Natural killer cell (primary cell): ENCODE measurements at regions not wholly inside any gene's neighbourhood (a gene's known extent, or its start where the extent isn't known, plus 50 kb on each side); places are given as distances from the start of the nearest gene placed in this dataset.
"Not testable (repeated sequence)": the region's sequence is repeated elsewhere in the genome, so short reads cannot be mapped to it uniquely, and the experiment has no call there.

ENCODE experiments used
- ATAC-seq, 3 donors: fragments of 150-1000 bp in 2 of 3; fragments of 200-7000 bp in 1 of 3; cut with Tn5 transposase; 1 replicate in 1 of 3; 2 replicates in 2 of 3; pipeline ENCODE4 v1.10.0; 2021; ENCODE audit warnings: mild to moderate bottlenecking in 2 of 3, moderate library complexity in 2 of 3
- DNase-seq, 2 donors: peaks; one replicate each; pipeline versions ENCODE4 v3.0.0 to v3.0.0-alpha.2; 2013 to 2021; ENCODE audit warnings: mixed read lengths in 1 of 2
- H3K27ac ChIP-seq: one replicate; pipeline ENCODE4 v1.5.1; 2013; ENCODE audit warnings: mild to moderate bottlenecking, low read length
- H3K27me3 ChIP-seq: one replicate; pipeline ENCODE4 v1.6.1; 2013; ENCODE audit warnings: low read length; ENCODE audit not compliant: control insufficient read depth, insufficient read depth
- H3K36me3 ChIP-seq: one replicate; pipeline ENCODE4 v1.6.1; 2013; ENCODE audit warnings: low read length; ENCODE audit not compliant: control insufficient read depth, insufficient read depth
- H3K4me1 ChIP-seq: one replicate; pipeline ENCODE4 v1.6.1; 2013; ENCODE audit warnings: low read length; ENCODE audit not compliant: control insufficient read depth, insufficient read depth
- H3K4me3 ChIP-seq: one replicate; pipeline ENCODE4 v1.5.1; 2013; ENCODE audit warnings: low read length
- H3K9me3 ChIP-seq: one replicate; pipeline ENCODE4 v1.6.1; 2013; ENCODE audit warnings: low read length; ENCODE audit not compliant: control insufficient read depth, insufficient read depth
- H3K27ac Mint-ChIP-seq, 2 donors: one replicate each; pipeline ENCODE4 v1.8.0; 2022; ENCODE audit warnings: mild to moderate bottlenecking in 2 of 2, mixed read lengths in 2 of 2, moderate library complexity in 1 of 2
- H3K27me3 Mint-ChIP-seq, 2 donors: one replicate each; pipeline ENCODE4 v1.8.0; 2022; ENCODE audit warnings: low read depth in 2 of 2, mixed read lengths in 2 of 2
- H3K36me3 Mint-ChIP-seq: one replicate; pipeline ENCODE4 v1.8.0; 2022; ENCODE audit warnings: mixed read lengths
- H3K4me1 Mint-ChIP-seq, 2 donors: one replicate each; pipeline ENCODE4 v1.8.0; 2022; ENCODE audit warnings: mixed read lengths in 2 of 2
- H3K4me3 Mint-ChIP-seq: one replicate; pipeline ENCODE4 v1.8.0; 2022; ENCODE audit warnings: mild to moderate bottlenecking, moderate library complexity, mixed read lengths
- H3K9me3 Mint-ChIP-seq, 2 donors: one replicate each; pipeline ENCODE4 v1.8.0; 2022; ENCODE audit warnings: mixed read lengths in 2 of 2
- CTCF ChIP-seq: fragments of 200-600 bp; IDR thresholded peaks from one replicate; pipeline ENCODE4 v1.8.0; 2022; ENCODE audit warnings: antibody characterized with exemption
- WGBS: methylation state at CpG from one replicate; pipeline ENCODE4 v1.1.7; 2013; ENCODE audit warnings: missing lambda C conversion rate; ENCODE audit not compliant: insufficient coverage; 5-methylcytosine and 5-hydroxymethylcytosine counted together
- intact Hi-C: fragments of 100-400 bp; cut with micrococcal nuclease; formaldehyde crosslinking; loops from one replicate; pipeline ENCODE4 v1.14.2; 2022

- TF ChIP-seq CTCF, result no peak
- H3K27me3 ChIP-seq, result no peaks in the 10 kb centered on the region
- H3K4me1 ChIP-seq, result no peaks in the 10 kb centered on the region
- no peak overlapping the region for H3K27ac ChIP-seq
- no peaks in the 10 kb centered on the region for H3K36me3 ChIP-seq
- intact Hi-C loops, result no loop called here
- Mint-ChIP-seq H3K27me3 (peaks cover 5 to 10% of the 10 kb centered on the region in 2 donors), H3K36me3 (no peaks in the 10 kb centered on the region), H3K4me3 (no peak overlapping the region), H3K4me1 (no peaks in the 10 kb centered on the region), H3K27ac (no peak overlapping the region), H3K9me3 (no peaks in the 10 kb centered on the region)
- 71% methylated on average over 8 of the region's 8 CpGs for WGBS
- DNase-seq (no peak), ATAC-seq (no peak)
- H3K4me3 ChIP-seq, result no peak overlapping the region
- H3K9me3 ChIP-seq, result no peaks in the 10 kb centered on the region
Measured at GRCh38 chr6:935582-935981, 242.6 kb upstream of the EXOC2 start.

- Mint-ChIP-seq H3K9me3 (no peaks in the 10 kb centered on the region), H3K27ac (no peak overlapping the region), H3K4me3 (no peak overlapping the region), H3K36me3 (no peaks in the 10 kb centered on the region), H3K27me3 (peaks cover 5 to 10% of the 10 kb centered on the region in 2 donors), H3K4me1 (no peaks in the 10 kb centered on the region)
- H3K4me1 ChIP-seq, result no peaks in the 10 kb centered on the region
- H3K9me3 ChIP-seq, result no peaks in the 10 kb centered on the region
- DNase-seq, result no peak
- no peaks in the 10 kb centered on the region for H3K36me3 ChIP-seq
- no peak overlapping the region for H3K27ac ChIP-seq
- intact Hi-C loops, result no loop called here
- H3K4me3 ChIP-seq, result no peak overlapping the region
- no peak for ATAC-seq
- TF ChIP-seq CTCF, result no peak
- 72% methylated on average over 3 of the region's 3 CpGs for WGBS
- no peaks in the 10 kb centered on the region for H3K27me3 ChIP-seq
Measured at GRCh38 chr6:934686-935085, 241.7 kb upstream of the EXOC2 start.

GRCh38 chr6:931919-932318 is 239.0 kb upstream of the EXOC2 start:
- H3K9me3 Mint-ChIP-seq, H3K4me3 ChIP-seq, H3K36me3 Mint-ChIP-seq, H3K36me3 ChIP-seq, intact Hi-C loops, H3K4me1 ChIP-seq, H3K27ac ChIP-seq, H3K27me3 ChIP-seq, H3K27ac Mint-ChIP-seq, H3K4me3 Mint-ChIP-seq, ATAC-seq, H3K4me1 Mint-ChIP-seq, H3K9me3 ChIP-seq, DNase-seq: not testable (repeated sequence)
- H3K27me3 Mint-ChIP-seq, result peaks cover 6 to 17% of the 10 kb centered on the region in 2 donors
- 89% methylated on average over 2 of the region's 4 CpGs for WGBS

GRCh38 chr6:927157-927556 is 234.2 kb upstream of the EXOC2 start:
- H3K27ac Mint-ChIP-seq, result no peak overlapping the region
- H3K9me3 Mint-ChIP-seq, result peaks cover 0 to 2% of the 10 kb centered on the region in 2 donors
- Histone ChIP-seq H3K27me3 (no peaks in the 10 kb centered on the region), H3K4me1 (no peaks in the 10 kb centered on the region), H3K9me3 (no peaks in the 10 kb centered on the region), H3K4me3 (no peak overlapping the region), H3K27ac (no peak overlapping the region), H3K36me3 (no peaks in the 10 kb centered on the region)
- DNase-seq (no peak), ATAC-seq (no peak)
- WGBS, result 87% methylated on average over 11 of the region's 11 CpGs
- H3K36me3 Mint-ChIP-seq, result no peaks in the 10 kb centered on the region
- H3K27me3 Mint-ChIP-seq, result peaks cover 8 to 29% of the 10 kb centered on the region in 2 donors
- no peaks in the 10 kb centered on the region for H3K4me1 Mint-ChIP-seq
- no peak for TF ChIP-seq CTCF
- intact Hi-C loops, result no loop called here
- no peak overlapping the region for H3K4me3 Mint-ChIP-seq
